ENCODE measurements at regions not wholly inside any gene's neighbourhood (a gene's known extent, or its start where the extent isn't known, plus 50 kb on each side); places are given as distances from the start of the nearest gene placed in this dataset.
"Not testable (repeated sequence)": the region's sequence is repeated elsewhere in the genome, so short reads cannot be mapped to it uniquely, and the experiment has no call there.

DNA sequence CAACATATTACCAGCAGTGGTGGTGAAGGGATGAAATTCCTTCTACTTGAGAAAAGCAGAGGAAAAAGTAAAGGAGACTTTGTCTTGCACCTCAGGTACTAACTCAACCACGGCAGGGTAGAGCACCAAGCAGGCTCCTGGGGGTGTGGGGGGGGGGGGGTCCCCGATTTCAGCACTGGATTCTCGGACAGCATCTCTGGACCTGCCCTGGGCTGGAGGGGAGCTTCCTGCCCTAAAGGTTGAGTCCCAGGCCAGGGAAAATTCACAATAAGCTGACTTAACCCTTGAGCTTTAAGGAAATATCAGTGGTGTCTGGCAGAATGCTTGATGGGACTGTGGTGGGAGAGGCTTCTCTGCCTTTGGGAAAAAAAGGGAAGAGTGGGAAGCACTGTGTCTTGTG, 233.2 kb upstream of the CXADR start:
- Histone ChIP-seq H2BK15ac (ENCODE audit: low read length) (no peak overlapping the region), H3K9me3 (replicated peaks in 1 of 2; ENCODE audit: control insufficient read depth in 2 of 2, insufficient read depth in 1 of 2, low read depth in 1 of 2, low read length in 2 of 2) (no peaks in the 10 kb centered on the region), H4K8ac (ENCODE audit: low read depth, low read length) (no peak overlapping the region), H2AFZ (ENCODE audit: low read length) (no peak overlapping the region), H3K79me1 (ENCODE audit: low read depth, low read length) (no peaks in the 10 kb centered on the region), H3K14ac (ENCODE audit: low read length) (no peak overlapping the region), H2BK12ac (ENCODE audit: low read length) (no peak overlapping the region), H2BK5ac (ENCODE audit: low read length) (no peak overlapping the region), H3K27ac (replicated peaks; ENCODE audit: low read length) (no peak overlapping the region), H3K4me2 (ENCODE audit: insufficient read depth, low read length, poor library complexity, severe bottlenecking) (no peak overlapping the region), H3K18ac (ENCODE audit: low read length) (no peak overlapping the region), H4K91ac (ENCODE audit: low read depth, low read length, poor library complexity) (no peak overlapping the region), H3K23ac (ENCODE audit: low read depth, low read length, poor library complexity) (no peak overlapping the region), H3K27me3 (ENCODE audit: control insufficient read depth in 3 of 3, insufficient read depth in 3 of 3, low read depth in 1 of 3, low read length in 3 of 3) (no peaks in the 10 kb centered on the region), H3K9ac (ENCODE audit: low read depth, low read length, poor library complexity) (no peak overlapping the region), H3K4ac (ENCODE audit: low read length) (no peak overlapping the region), H2BK120ac (ENCODE audit: low read depth, low read length) (no peak overlapping the region), H3K4me3 (ENCODE audit: low read length in 2 of 2) (no peak overlapping the region), H3K4me1 (ENCODE audit: control insufficient read depth in 2 of 2, insufficient read depth in 1 of 2, low read depth in 1 of 2, low read length in 2 of 2) (no peaks in the 10 kb centered on the region), H2AK5ac (ENCODE audit: low read depth, low read length) (no peak overlapping the region), H3K36me3 (replicated peaks in 1 of 2; ENCODE audit: control insufficient read depth in 2 of 2, insufficient read depth in 2 of 2, low read length in 2 of 2) (no peaks in the 10 kb centered on the region)
- no peak for DNase-seq (ENCODE audit: low spot score)
- WGBS, 2 donors (ENCODE audit: extremely low coverage in 2 of 2, insufficient read length in 2 of 2, insufficient replicate concordance in 1 of 2) = no CpG with 5 or more reads among the region's 3 CpGs

GRCh38 chr21:17293016-17293562, 219.8 kb upstream of the CXADR start:
- H3K4ac ChIP-seq (ENCODE audit: low read length); H3K4me1 ChIP-seq (ENCODE audit: control insufficient read depth in 2 of 2, insufficient read depth in 1 of 2, low read depth in 1 of 2, low read length in 2 of 2); H2BK120ac ChIP-seq (ENCODE audit: low read depth, low read length); H3K4me2 ChIP-seq (ENCODE audit: insufficient read depth, low read length, poor library complexity, severe bottlenecking); H3K27ac ChIP-seq (replicated peaks; ENCODE audit: low read length); H3K79me1 ChIP-seq (ENCODE audit: low read depth, low read length); H3K9me3 ChIP-seq (replicated peaks in 1 of 2; ENCODE audit: control insufficient read depth in 2 of 2, insufficient read depth in 1 of 2, low read depth in 1 of 2, low read length in 2 of 2); H4K91ac ChIP-seq (ENCODE audit: low read depth, low read length, poor library complexity); H2BK5ac ChIP-seq (ENCODE audit: low read length); H3K14ac ChIP-seq (ENCODE audit: low read length); H2AFZ ChIP-seq (ENCODE audit: low read length); H3K36me3 ChIP-seq (replicated peaks in 1 of 2; ENCODE audit: control insufficient read depth in 2 of 2, insufficient read depth in 2 of 2, low read length in 2 of 2); H2BK12ac ChIP-seq (ENCODE audit: low read length); H3K23ac ChIP-seq (ENCODE audit: low read depth, low read length, poor library complexity); DNase-seq (ENCODE audit: low spot score); H3K4me3 ChIP-seq (ENCODE audit: low read length in 2 of 2); H4K8ac ChIP-seq (ENCODE audit: low read depth, low read length); H2BK15ac ChIP-seq (ENCODE audit: low read length); H3K27me3 ChIP-seq (ENCODE audit: control insufficient read depth in 3 of 3, insufficient read depth in 3 of 3, low read depth in 1 of 3, low read length in 3 of 3); H3K9ac ChIP-seq (ENCODE audit: low read depth, low read length, poor library complexity); H2AK5ac ChIP-seq (ENCODE audit: low read depth, low read length); H3K18ac ChIP-seq (ENCODE audit: low read length): not testable (repeated sequence)
- no CpG with 5 or more reads among the region's 11 CpGs for WGBS, 2 donors (ENCODE audit: extremely low coverage in 2 of 2, insufficient read length in 2 of 2, insufficient replicate concordance in 1 of 2)

- no peak overlapping the region for H3K4ac ChIP-seq (ENCODE audit: low read length)
- H3K4me3 ChIP-seq (ENCODE audit: low read length in 2 of 2) = peak overlapping the region in 1 of 2 donors; percentile 69
- H2BK5ac ChIP-seq (ENCODE audit: low read length) = no peak overlapping the region
- no peaks in the 10 kb centered on the region for H3K36me3 ChIP-seq (replicated peaks in 1 of 2; ENCODE audit: control insufficient read depth in 2 of 2, insufficient read depth in 2 of 2, low read length in 2 of 2)
- no peak overlapping the region for H2AK5ac ChIP-seq (ENCODE audit: low read depth, low read length)
- no peak overlapping the region for H3K18ac ChIP-seq (ENCODE audit: low read length)
- H3K9ac ChIP-seq (ENCODE audit: low read depth, low read length, poor library complexity) = no peak overlapping the region
- H3K4me2 ChIP-seq (ENCODE audit: insufficient read depth, low read length, poor library complexity, severe bottlenecking) = no peak overlapping the region
- H4K8ac ChIP-seq (ENCODE audit: low read depth, low read length) = no peak overlapping the region
- H3K27ac ChIP-seq (replicated peaks; ENCODE audit: low read length) = no peak overlapping the region
- no peaks in the 10 kb centered on the region for H3K79me1 ChIP-seq (ENCODE audit: low read depth, low read length)
- H3K9me3 ChIP-seq (replicated peaks in 1 of 2; ENCODE audit: control insufficient read depth in 2 of 2, insufficient read depth in 1 of 2, low read depth in 1 of 2, low read length in 2 of 2) = peaks cover 0 to 6% of the 10 kb centered on the region in 2 donors
- no CpG with 5 or more reads among the region's 5 CpGs for WGBS, 2 donors (ENCODE audit: extremely low coverage in 2 of 2, insufficient read length in 2 of 2, insufficient replicate concordance in 1 of 2)
- H2AFZ ChIP-seq (ENCODE audit: low read length) = no peak overlapping the region
- no peak overlapping the region for H3K23ac ChIP-seq (ENCODE audit: low read depth, low read length, poor library complexity)
- no peak overlapping the region for H2BK120ac ChIP-seq (ENCODE audit: low read depth, low read length)
- H4K91ac ChIP-seq (ENCODE audit: low read depth, low read length, poor library complexity) = no peak overlapping the region
- H3K27me3 ChIP-seq (ENCODE audit: control insufficient read depth in 3 of 3, insufficient read depth in 3 of 3, low read depth in 1 of 3, low read length in 3 of 3) = no peaks in the 10 kb centered on the region
- no peak overlapping the region for H2BK15ac ChIP-seq (ENCODE audit: low read length)
- H3K4me1 ChIP-seq (ENCODE audit: control insufficient read depth in 2 of 2, insufficient read depth in 1 of 2, low read depth in 1 of 2, low read length in 2 of 2) = no peaks in the 10 kb centered on the region
- no peak overlapping the region for H3K14ac ChIP-seq (ENCODE audit: low read length)
- H2BK12ac ChIP-seq (ENCODE audit: low read length) = no peak overlapping the region
- DNase-seq (ENCODE audit: low spot score) = no peak
Observed at GRCh38 chr21:17295997-17296396, 216.8 kb upstream of the CXADR start.

- H3K36me3 ChIP-seq (replicated peaks in 1 of 2; ENCODE audit: control insufficient read depth in 2 of 2, insufficient read depth in 2 of 2, low read length in 2 of 2); H3K4me3 ChIP-seq (ENCODE audit: low read length in 2 of 2); H3K4me2 ChIP-seq (ENCODE audit: insufficient read depth, low read length, poor library complexity, severe bottlenecking); DNase-seq (ENCODE audit: low spot score); H3K23ac ChIP-seq (ENCODE audit: low read depth, low read length, poor library complexity); H4K91ac ChIP-seq (ENCODE audit: low read depth, low read length, poor library complexity); H3K9me3 ChIP-seq (replicated peaks in 1 of 2; ENCODE audit: control insufficient read depth in 2 of 2, insufficient read depth in 1 of 2, low read depth in 1 of 2, low read length in 2 of 2); H2AK5ac ChIP-seq (ENCODE audit: low read depth, low read length); H2BK120ac ChIP-seq (ENCODE audit: low read depth, low read length); H4K8ac ChIP-seq (ENCODE audit: low read depth, low read length); H3K79me1 ChIP-seq (ENCODE audit: low read depth, low read length); H3K18ac ChIP-seq (ENCODE audit: low read length); H3K27me3 ChIP-seq (ENCODE audit: control insufficient read depth in 3 of 3, insufficient read depth in 3 of 3, low read depth in 1 of 3, low read length in 3 of 3); H2BK12ac ChIP-seq (ENCODE audit: low read length); H3K4me1 ChIP-seq (ENCODE audit: control insufficient read depth in 2 of 2, insufficient read depth in 1 of 2, low read depth in 1 of 2, low read length in 2 of 2); H2AFZ ChIP-seq (ENCODE audit: low read length); H2BK5ac ChIP-seq (ENCODE audit: low read length); H3K9ac ChIP-seq (ENCODE audit: low read depth, low read length, poor library complexity); H3K14ac ChIP-seq (ENCODE audit: low read length); H2BK15ac ChIP-seq (ENCODE audit: low read length); H3K4ac ChIP-seq (ENCODE audit: low read length); H3K27ac ChIP-seq (replicated peaks; ENCODE audit: low read length): not testable (repeated sequence)
- WGBS, 2 donors (ENCODE audit: extremely low coverage in 2 of 2, insufficient read length in 2 of 2, insufficient replicate concordance in 1 of 2) = no CpG with 5 or more reads among the region's 1 CpG
Observed at GRCh38 chr21:17299576-17299975, 213.3 kb upstream of the CXADR start.

Measured in neuronal stem cell (in vitro differentiated cells).